Vagina (tissue), 2 donors: ENCODE measurements at regions not wholly inside any gene's neighbourhood (a gene's known extent, or its start where the extent isn't known, plus 50 kb on each side); places are given as distances from the start of the nearest gene placed in this dataset.

Experiments
- CTCF ChIP-seq, 3 experiments: fragments of 450-650 bp in 2 of 3; fragments of 200-600 bp in 1 of 3; sonication (generic) in 1 of 3; IDR thresholded peaks; one replicate each; pipeline ENCODE4 v1.5.1; 2017 to 2019; ENCODE audit warnings: antibody characterized with exemption in 3 of 3, mild to moderate bottlenecking in 2 of 3, moderate library complexity in 2 of 3
- POLR2AphosphoS5 ChIP-seq, 2 donors: sonication (generic); formaldehyde crosslinking; IDR thresholded peaks; one replicate each; pipeline ENCODE4 v1.9.0; 2017; ENCODE audit warnings: antibody characterized with exemption in 2 of 2, mild to moderate bottlenecking in 2 of 2, low read depth in 1 of 2; ENCODE audit not compliant: insufficient read depth in 1 of 2

DNA sequence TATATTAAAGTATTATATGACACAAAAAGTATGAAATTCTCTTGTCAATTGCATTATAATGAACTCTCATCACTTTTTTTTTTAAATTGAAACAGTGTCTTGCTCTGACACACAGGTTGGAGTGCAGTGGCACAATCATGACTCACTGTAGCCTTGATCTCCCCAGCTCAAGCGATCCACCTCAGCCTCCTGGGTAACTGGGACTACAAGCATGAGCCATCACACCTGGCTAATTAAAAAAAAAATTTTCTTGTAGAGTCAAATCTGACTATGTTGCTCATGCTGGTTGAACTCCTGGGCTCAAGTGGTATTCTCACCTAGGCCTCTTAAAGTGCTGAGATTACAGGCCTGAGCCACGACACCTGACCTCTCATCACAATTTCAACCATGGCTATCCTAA, 259.3 kb downstream of the S1PR1 start:
- TF ChIP-seq CTCF (IDR thresholded peaks at IDR 0.05) = no peak
- TF ChIP-seq POLR2AphosphoS5 (IDR thresholded peaks at IDR 0.05; ENCODE audit: insufficient read depth in 1 of 2, low read depth in 1 of 2) = no peak
